ENCODE measurements at regions not wholly inside any gene's neighbourhood (a gene's known extent, or its start where the extent isn't known, plus 50 kb on each side); places are given as distances from the start of the nearest gene placed in this dataset.

DNA sequence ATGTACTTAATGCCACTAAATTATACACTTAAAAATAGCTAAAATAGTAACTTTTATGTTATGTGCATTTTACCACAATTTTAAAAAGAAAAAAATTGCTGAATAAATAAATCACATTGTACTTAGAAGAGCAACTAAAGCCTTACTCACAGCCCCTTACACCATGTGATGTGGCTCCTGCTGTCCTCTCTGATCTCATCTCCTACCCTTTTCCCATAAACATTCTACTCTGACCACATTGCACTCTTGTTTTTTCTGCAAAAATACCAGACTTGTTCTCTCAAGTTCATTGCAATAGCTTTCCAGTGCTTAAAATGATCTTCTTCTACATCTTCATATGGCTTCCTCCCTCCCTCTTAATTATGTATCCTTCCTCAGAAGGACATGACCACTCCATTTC is 268.4 kb downstream of the ELAVL2 start:
- TF ChIP-seq POLR2AphosphoS5 (IDR thresholded peaks at IDR 0.05; ENCODE audit: borderline replicate concordance, low read depth, low read length) (no peak), FOXP2 (optimal IDR thresholded peaks at IDR 0.05; ENCODE audit: control extremely low read depth, extremely low read length, insufficient read depth) (no peak), EZH2 (IDR thresholded peaks at IDR 0.05) (no peak)
